Bronchial epithelial cell (primary cell): ENCODE measurements at regions not wholly inside any gene's neighbourhood (a gene's known extent, or its start where the extent isn't known, plus 50 kb on each side); places are given as distances from the start of the nearest gene placed in this dataset.

Source experiments
- DNase-seq: peaks from one replicate; pipeline ENCODE4 v3.0.0-alpha.2; 2010; ENCODE audit warnings: low read depth
- FAIRE-seq: peaks from 2 replicates; lab custom pipeline; 2011; peaks lifted over from hg19 to GRCh38; lab: Jason Lieb, UNC
- H3K27me3 ChIP-seq: 2 replicates; pipeline ENCODE4 v1.5.1; 2011; ENCODE audit warnings: low read length; ENCODE audit not compliant: control insufficient read depth, insufficient read depth
- H3K36me3 ChIP-seq: 2 replicates; pipeline ENCODE4 v1.5.1; 2011; ENCODE audit warnings: low read length; ENCODE audit not compliant: control insufficient read depth, insufficient read depth
- H3K4me3 ChIP-seq: 2 replicates; pipeline ENCODE4 v1.5.1; 2011; ENCODE audit warnings: mild to moderate bottlenecking, low read depth, low read length, control low read depth
- TF ChIP-seq, protein P1 (sequence below): IDR thresholded peaks from 2 replicates; pipeline ENCODE4 v1.5.1; 2011; ENCODE audit warnings: mild to moderate bottlenecking, moderate library complexity, low read length, control low read depth, inconsistent platforms; ENCODE audit not compliant: insufficient read depth, severe bottlenecking

DNA sequence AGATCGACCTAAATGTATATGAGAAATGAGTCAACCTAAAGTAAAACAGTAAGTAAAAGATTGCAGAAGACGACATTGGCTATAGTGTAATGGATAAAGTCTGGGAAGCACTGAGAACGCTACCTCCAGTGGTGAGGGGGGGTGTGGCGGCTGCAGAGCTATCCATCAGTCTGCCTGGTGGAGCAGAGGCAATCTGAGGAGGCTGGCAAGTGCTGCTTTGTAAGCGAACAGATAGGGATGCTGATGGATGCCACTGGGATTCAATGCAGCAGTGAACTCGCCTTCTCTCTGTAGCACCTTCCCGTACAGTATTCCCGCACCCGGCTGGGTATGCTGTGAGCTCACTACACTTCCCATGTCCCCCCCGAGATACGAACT is 261.5 kb downstream of the NSG2 start:
- TF ChIP-seq, protein P1, sequence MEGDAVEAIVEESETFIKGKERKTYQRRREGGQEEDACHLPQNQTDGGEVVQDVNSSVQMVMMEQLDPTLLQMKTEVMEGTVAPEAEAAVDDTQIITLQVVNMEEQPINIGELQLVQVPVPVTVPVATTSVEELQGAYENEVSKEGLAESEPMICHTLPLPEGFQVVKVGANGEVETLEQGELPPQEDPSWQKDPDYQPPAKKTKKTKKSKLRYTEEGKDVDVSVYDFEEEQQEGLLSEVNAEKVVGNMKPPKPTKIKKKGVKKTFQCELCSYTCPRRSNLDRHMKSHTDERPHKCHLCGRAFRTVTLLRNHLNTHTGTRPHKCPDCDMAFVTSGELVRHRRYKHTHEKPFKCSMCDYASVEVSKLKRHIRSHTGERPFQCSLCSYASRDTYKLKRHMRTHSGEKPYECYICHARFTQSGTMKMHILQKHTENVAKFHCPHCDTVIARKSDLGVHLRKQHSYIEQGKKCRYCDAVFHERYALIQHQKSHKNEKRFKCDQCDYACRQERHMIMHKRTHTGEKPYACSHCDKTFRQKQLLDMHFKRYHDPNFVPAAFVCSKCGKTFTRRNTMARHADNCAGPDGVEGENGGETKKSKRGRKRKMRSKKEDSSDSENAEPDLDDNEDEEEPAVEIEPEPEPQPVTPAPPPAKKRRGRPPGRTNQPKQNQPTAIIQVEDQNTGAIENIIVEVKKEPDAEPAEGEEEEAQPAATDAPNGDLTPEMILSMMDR = no peak
- Histone ChIP-seq H3K4me3 (no peak overlapping the region), H3K36me3 (no peaks in the 10 kb centered on the region), H3K27me3 (no peaks in the 10 kb centered on the region)
- DNase-seq = no peak
- no peak for FAIRE-seq

DNA sequence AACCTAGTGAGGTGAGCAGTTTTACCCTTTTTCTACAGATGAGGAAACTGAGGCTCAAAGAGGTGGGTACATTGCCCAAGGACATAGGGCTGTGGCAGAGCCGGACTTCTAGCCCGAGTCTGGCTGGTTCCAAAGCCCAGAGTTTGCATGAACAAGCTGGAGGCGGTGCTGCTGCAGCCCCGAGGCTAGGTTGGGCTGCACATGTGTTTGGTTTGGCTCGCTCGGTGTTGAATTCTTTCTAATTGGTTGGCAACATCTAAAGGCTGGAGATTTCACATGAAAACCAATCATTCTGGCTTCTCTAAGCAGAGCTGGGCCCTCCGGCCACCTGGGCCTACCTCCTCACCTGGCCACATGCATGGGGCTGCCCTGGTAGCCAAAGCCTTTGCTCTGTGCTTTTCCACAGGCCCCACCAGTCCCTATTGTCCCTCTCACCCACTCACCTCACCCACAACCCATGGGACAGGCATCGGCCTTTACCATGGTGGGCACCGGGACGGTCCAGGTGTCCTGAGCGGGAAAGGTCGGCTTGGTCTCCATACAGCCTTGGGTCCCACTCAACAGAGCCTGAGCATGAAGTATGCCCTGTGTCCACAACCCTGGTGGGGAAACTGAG is 262.3 kb downstream of the NSG2 start:
- Histone ChIP-seq H3K27me3 (no peaks in the 10 kb centered on the region), H3K36me3 (no peaks in the 10 kb centered on the region), H3K4me3 (no peak overlapping the region)
- TF ChIP-seq, protein P1 = no peak
- DNase-seq = no peak
- FAIRE-seq = no peak

DNA sequence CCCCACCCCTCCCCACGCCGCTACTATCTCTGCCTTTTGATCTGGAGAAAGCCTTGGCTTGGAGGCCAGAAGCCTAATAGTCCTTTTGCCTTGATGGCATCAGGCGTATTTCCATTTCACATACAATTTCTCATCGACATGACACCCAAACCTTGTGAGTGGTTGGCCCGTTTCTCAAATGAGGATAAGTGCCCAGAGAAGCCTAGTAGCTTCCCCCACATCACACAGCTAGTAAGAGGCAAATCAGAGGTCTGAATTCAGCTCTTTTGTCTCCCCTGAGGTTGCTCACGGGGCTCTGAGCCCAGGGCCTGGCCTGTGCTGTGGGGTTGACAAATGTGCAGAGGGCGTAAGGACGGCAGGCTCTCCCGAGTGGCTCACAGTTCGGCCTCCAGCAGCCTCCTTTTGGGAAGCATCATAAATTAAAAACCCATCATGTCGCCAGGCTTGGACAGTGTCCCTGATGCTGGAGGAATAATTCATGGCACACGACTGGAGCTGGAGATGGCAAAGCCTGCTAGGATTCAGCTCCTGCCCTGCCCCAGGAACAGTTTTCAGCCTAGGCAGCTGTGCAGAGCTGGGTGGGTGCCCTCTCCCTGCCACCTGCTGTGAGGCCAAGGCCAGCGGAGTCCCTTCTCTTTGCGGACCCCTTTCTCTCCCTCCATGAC is 263.8 kb downstream of the NSG2 start:
- no peak for DNase-seq
- H3K36me3 ChIP-seq = no peaks in the 10 kb centered on the region
- TF ChIP-seq, protein P1 = no peak
- H3K4me3 ChIP-seq = no peak overlapping the region
- H3K27me3 ChIP-seq = peaks cover 2% of the 10 kb centered on the region
- no peak for FAIRE-seq

GRCh38 chr5:174310243-174310642 is 264.7 kb downstream of the NSG2 start:
- Histone ChIP-seq H3K36me3 (no peaks in the 10 kb centered on the region), H3K27me3 (peaks cover 2% of the 10 kb centered on the region), H3K4me3 (no peak overlapping the region)
- FAIRE-seq (no peak), DNase-seq (no peak)
- TF ChIP-seq, protein P1 = no peak

GRCh38 chr5:174310706-174311105 is 265.2 kb downstream of the NSG2 start:
- TF ChIP-seq, protein P1 = no peak
- H3K27me3 ChIP-seq = peaks cover 2% of the 10 kb centered on the region
- no peak overlapping the region for H3K4me3 ChIP-seq
- H3K36me3 ChIP-seq = no peaks in the 10 kb centered on the region
- no peak for DNase-seq
- no peak for FAIRE-seq
